ENCODE measurements at regions not wholly inside any gene's neighbourhood (a gene's known extent, or its start where the extent isn't known, plus 50 kb on each side); places are given as distances from the start of the nearest gene placed in this dataset.
"Not testable (repeated sequence)": the region's sequence is repeated elsewhere in the genome, so short reads cannot be mapped to it uniquely, and the experiment has no call there.

- no peaks in the 10 kb centered on the region for H3K36me3 ChIP-seq (ENCODE audit: control insufficient read depth in 1 of 2, insufficient read depth in 2 of 2, low read length in 2 of 2)
- no peak overlapping the region for H3K27ac ChIP-seq (ENCODE audit: low read length)
- peaks cover 0 to 27% of the 10 kb centered on the region in 2 donors for H3K9me3 ChIP-seq (ENCODE audit: control insufficient read depth in 1 of 2, low read length in 2 of 2)
- no peaks in the 10 kb centered on the region for H3K27me3 ChIP-seq (ENCODE audit: low read depth, low read length)
- H3K4me3 ChIP-seq (ENCODE audit: low read depth in 1 of 2, low read length in 2 of 2): no peak overlapping the region
- no peaks in the 10 kb centered on the region for H3K4me1 ChIP-seq (ENCODE audit: control insufficient read depth in 1 of 2, insufficient read depth in 2 of 2, low read length in 2 of 2)
These were observed 97.4 kb upstream of the NUPR2 start for GRCh38 chr7:56213574-56213973.

- Histone ChIP-seq H3K9me3 (ENCODE audit: control insufficient read depth in 1 of 2, low read length in 2 of 2) (peaks cover 0 to 5% of the 10 kb centered on the region in 2 donors), H3K4me1 (ENCODE audit: control insufficient read depth in 1 of 2, insufficient read depth in 2 of 2, low read length in 2 of 2) (no peaks in the 10 kb centered on the region), H3K36me3 (ENCODE audit: control insufficient read depth in 1 of 2, insufficient read depth in 2 of 2, low read length in 2 of 2) (no peaks in the 10 kb centered on the region), H3K27me3 (ENCODE audit: low read depth, low read length) (no peaks in the 10 kb centered on the region), H3K4me3 (ENCODE audit: low read depth in 1 of 2, low read length in 2 of 2) (no peak overlapping the region), H3K27ac (ENCODE audit: low read length) (no peak overlapping the region)
These were observed 90.2 kb upstream of the NUPR2 start for GRCh38 chr7:56206420-56206819.

DNA sequence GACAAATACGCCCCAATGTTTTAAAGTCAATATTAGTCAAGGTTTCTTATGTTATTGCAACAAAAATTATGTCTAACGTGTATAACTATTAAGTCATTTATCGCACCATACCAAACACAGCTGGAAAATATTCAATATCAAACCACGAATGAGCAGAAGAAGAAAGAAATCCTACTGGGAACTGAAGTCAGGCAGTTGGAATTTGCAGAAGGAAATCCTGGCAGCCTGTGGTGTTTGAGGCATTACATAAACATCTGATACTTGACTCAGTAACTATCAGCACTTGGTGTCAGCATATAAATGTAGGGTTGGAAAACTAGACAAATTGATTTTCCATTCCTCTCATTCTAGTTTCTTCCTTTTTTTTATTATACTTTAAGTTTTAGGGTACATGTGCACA, 83.4 kb upstream of the NUPR2 start:
- no peaks in the 10 kb centered on the region for H3K27me3 ChIP-seq (ENCODE audit: low read depth, low read length)
- no peak overlapping the region for H3K27ac ChIP-seq (ENCODE audit: low read length)
- H3K9me3 ChIP-seq (ENCODE audit: control insufficient read depth in 1 of 2, low read length in 2 of 2): peaks cover 0 to 3% of the 10 kb centered on the region in 2 donors
- no peak overlapping the region for H3K4me3 ChIP-seq (ENCODE audit: low read depth in 1 of 2, low read length in 2 of 2)
- H3K4me1 ChIP-seq (ENCODE audit: control insufficient read depth in 1 of 2, insufficient read depth in 2 of 2, low read length in 2 of 2): no peaks in the 10 kb centered on the region
- H3K36me3 ChIP-seq (ENCODE audit: control insufficient read depth in 1 of 2, insufficient read depth in 2 of 2, low read length in 2 of 2): no peaks in the 10 kb centered on the region

DNA sequence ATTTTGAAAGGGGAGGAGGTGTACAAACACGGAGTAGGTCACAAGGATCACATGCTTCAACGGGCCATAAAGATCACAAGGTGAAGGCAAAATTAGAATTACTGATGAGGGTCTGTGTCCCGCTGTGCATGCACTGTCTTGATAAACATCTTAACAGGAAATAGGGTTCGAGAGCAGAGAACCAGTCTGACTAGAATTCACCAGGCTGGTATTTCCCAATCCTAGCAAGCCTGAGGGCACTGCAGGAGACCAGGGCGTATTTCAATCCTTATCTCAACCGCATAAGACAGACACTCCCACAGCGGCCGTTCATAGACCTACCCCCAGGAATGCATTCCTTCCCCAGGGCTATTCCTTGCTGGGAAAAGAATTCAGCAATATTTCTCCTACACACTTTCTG, 80.0 kb upstream of the NUPR2 start:
- H3K4me1 ChIP-seq (ENCODE audit: control insufficient read depth in 1 of 2, insufficient read depth in 2 of 2, low read length in 2 of 2); H3K9me3 ChIP-seq (ENCODE audit: control insufficient read depth in 1 of 2, low read length in 2 of 2); H3K27me3 ChIP-seq (ENCODE audit: low read depth, low read length); H3K27ac ChIP-seq (ENCODE audit: low read length); H3K4me3 ChIP-seq (ENCODE audit: low read depth in 1 of 2, low read length in 2 of 2); H3K36me3 ChIP-seq (ENCODE audit: control insufficient read depth in 1 of 2, insufficient read depth in 2 of 2, low read length in 2 of 2): not testable (repeated sequence)

DNA sequence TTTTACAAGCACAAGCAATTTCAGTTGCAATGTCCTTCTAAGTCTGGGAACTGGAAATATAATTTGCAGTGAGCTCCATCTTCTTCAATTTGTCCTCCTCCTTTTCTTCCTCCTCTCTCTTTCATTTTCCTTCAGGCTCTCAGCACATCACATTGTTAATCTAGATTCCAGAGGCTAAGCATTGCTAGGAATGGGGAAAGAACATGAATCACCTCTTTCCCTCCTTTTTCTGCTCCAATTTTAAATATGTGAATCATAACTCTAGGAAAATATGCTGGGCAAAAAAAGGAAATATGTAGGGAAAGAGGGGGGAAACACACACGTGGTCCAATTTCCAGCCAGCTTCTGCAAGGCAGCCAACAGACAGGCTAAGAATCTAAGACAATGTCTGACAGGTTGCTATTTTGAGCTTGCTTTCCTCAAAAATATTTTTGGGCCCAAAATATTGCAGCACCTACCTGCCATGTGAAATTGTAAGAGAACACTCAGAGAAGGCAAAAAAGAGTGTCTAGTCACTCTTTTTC, 72.7 kb upstream of the NUPR2 start:
- no peaks in the 10 kb centered on the region for H3K27me3 ChIP-seq (ENCODE audit: low read depth, low read length)
- peaks cover 0 to 2% of the 10 kb centered on the region in 2 donors for H3K9me3 ChIP-seq (ENCODE audit: control insufficient read depth in 1 of 2, low read length in 2 of 2)
- no peaks in the 10 kb centered on the region for H3K36me3 ChIP-seq (ENCODE audit: control insufficient read depth in 1 of 2, insufficient read depth in 2 of 2, low read length in 2 of 2)
- H3K4me1 ChIP-seq (ENCODE audit: control insufficient read depth in 1 of 2, insufficient read depth in 2 of 2, low read length in 2 of 2): no peaks in the 10 kb centered on the region
- H3K4me3 ChIP-seq (ENCODE audit: low read depth in 1 of 2, low read length in 2 of 2): no peak overlapping the region
- H3K27ac ChIP-seq (ENCODE audit: low read length): no peak overlapping the region

DNA sequence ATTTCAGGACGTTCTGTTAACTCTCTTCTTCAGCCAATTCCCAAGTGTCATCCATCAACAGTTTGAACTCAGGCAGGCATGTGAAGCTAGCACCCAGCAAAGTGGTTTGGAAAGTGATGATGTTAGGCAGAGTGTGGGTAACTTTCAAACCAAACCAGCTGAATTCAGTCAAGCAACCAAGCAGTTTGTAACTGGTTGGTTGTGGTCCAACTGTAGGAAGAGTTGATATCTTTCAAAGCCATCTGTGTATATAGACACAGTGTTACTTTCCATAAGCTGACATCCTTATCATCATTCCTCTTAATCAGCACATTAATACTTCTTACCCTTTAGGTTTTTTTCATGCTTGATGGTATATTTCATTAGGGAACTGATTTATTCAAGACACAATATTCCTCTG, 72.2 kb upstream of the NUPR2 start:
- H3K4me3 ChIP-seq (ENCODE audit: low read depth in 1 of 2, low read length in 2 of 2): no peak overlapping the region
- H3K27ac ChIP-seq (ENCODE audit: low read length): no peak overlapping the region
- H3K36me3 ChIP-seq (ENCODE audit: control insufficient read depth in 1 of 2, insufficient read depth in 2 of 2, low read length in 2 of 2): no peaks in the 10 kb centered on the region
- H3K27me3 ChIP-seq (ENCODE audit: low read depth, low read length): no peaks in the 10 kb centered on the region
- no peaks in the 10 kb centered on the region for H3K4me1 ChIP-seq (ENCODE audit: control insufficient read depth in 1 of 2, insufficient read depth in 2 of 2, low read length in 2 of 2)
- H3K9me3 ChIP-seq (ENCODE audit: control insufficient read depth in 1 of 2, low read length in 2 of 2): peaks cover 0 to 2% of the 10 kb centered on the region in 2 donors

GRCh38 chr7:56181010-56181409, 64.8 kb upstream of the NUPR2 start:
- Histone ChIP-seq H3K27me3 (ENCODE audit: low read depth, low read length) (no peaks in the 10 kb centered on the region), H3K9me3 (ENCODE audit: control insufficient read depth in 1 of 2, low read length in 2 of 2) (peaks cover 0 to 2% of the 10 kb centered on the region in 2 donors), H3K4me1 (ENCODE audit: control insufficient read depth in 1 of 2, insufficient read depth in 2 of 2, low read length in 2 of 2) (no peaks in the 10 kb centered on the region), H3K36me3 (ENCODE audit: control insufficient read depth in 1 of 2, insufficient read depth in 2 of 2, low read length in 2 of 2) (no peaks in the 10 kb centered on the region), H3K4me3 (ENCODE audit: low read depth in 1 of 2, low read length in 2 of 2) (no peak overlapping the region), H3K27ac (ENCODE audit: low read length) (no peak overlapping the region)

DNA sequence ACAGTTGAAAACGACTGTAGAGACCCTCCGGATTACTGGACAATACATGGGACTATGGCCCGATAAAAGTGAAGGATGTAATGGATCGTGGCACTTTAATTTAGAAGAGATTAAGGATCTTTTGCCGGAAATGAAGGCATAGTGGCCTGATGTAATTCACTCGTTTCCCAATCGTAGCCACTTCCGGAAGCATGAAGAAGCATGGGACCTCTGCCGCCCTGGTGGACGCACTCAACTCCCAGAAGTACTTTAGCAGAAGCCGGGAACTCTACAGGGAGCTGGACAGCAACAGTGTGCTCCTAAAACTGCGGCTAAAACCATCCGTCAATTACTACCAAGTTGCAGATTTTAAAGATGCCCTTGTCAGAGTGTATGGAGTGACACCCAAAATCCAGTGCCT, 59.6 kb upstream of the NUPR2 start:
- Histone ChIP-seq H3K36me3 (ENCODE audit: control insufficient read depth in 1 of 2, insufficient read depth in 2 of 2, low read length in 2 of 2) (no peaks in the 10 kb centered on the region), H3K27ac (ENCODE audit: low read length) (no peak overlapping the region), H3K27me3 (ENCODE audit: low read depth, low read length) (no peaks in the 10 kb centered on the region), H3K4me1 (ENCODE audit: control insufficient read depth in 1 of 2, insufficient read depth in 2 of 2, low read length in 2 of 2) (peaks cover 0 to 5% of the 10 kb centered on the region in 2 donors), H3K9me3 (ENCODE audit: control insufficient read depth in 1 of 2, low read length in 2 of 2) (peaks cover 0 to 2% of the 10 kb centered on the region in 2 donors), H3K4me3 (ENCODE audit: low read depth in 1 of 2, low read length in 2 of 2) (peak overlapping the region in 1 of 2 donors; percentile 67)

DNA sequence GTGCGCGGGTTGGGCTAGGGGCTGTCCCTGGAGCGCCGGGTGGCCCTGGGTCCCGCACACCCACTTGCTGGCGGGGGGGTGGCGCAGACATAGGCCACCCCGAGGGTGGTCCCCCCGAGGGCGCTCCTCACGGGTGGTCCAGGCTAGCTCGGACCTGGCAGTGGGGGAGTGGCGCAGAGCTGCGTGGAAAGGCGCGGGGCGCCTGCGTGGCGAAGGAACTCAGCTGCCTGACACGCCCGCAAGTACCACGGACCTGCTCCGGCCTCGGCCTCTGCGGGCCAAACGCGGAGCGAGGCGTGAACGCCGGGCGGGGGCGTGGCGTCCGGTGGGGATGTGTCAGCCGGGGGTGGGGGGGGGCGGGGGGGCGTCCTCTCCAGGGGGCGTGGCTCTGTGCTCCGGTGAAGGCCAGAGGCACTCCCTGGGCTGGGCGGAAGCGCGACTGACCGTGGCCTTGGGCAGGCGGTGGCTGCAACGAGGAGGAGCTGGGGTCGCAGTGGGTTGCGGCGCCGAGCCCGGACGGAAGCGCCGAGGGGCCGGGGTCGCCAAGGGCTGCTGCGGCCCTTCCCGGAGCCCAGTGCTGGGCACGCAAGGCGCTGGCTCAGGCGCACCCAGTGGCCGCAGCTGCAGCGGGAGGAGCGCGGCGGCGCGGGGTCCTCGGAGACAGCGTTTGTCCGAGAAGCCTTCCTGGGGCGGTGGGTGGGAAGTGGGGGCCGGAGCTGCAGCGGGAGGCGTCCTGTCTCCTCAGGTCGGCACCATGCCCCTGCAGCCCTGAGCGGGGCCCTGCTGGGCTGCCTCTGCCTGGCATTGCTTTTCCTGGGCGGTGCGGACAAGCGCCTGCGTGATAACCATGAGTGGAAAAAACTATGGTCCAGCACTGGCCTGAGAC, 58.9 kb upstream of the NUPR2 start:
- peak overlapping the region in 1 of 2 donors; percentile 67 for H3K4me3 ChIP-seq (ENCODE audit: low read depth in 1 of 2, low read length in 2 of 2)
- H3K9me3 ChIP-seq (ENCODE audit: control insufficient read depth in 1 of 2, low read length in 2 of 2): peaks cover 0 to 2% of the 10 kb centered on the region in 2 donors
- no peak overlapping the region for H3K27ac ChIP-seq (ENCODE audit: low read length)
- H3K27me3 ChIP-seq (ENCODE audit: low read depth, low read length): no peaks in the 10 kb centered on the region
- peaks cover 0 to 5% of the 10 kb centered on the region in 2 donors for H3K4me1 ChIP-seq (ENCODE audit: control insufficient read depth in 1 of 2, insufficient read depth in 2 of 2, low read length in 2 of 2)
- H3K36me3 ChIP-seq (ENCODE audit: control insufficient read depth in 1 of 2, insufficient read depth in 2 of 2, low read length in 2 of 2): no peaks in the 10 kb centered on the region

DNA sequence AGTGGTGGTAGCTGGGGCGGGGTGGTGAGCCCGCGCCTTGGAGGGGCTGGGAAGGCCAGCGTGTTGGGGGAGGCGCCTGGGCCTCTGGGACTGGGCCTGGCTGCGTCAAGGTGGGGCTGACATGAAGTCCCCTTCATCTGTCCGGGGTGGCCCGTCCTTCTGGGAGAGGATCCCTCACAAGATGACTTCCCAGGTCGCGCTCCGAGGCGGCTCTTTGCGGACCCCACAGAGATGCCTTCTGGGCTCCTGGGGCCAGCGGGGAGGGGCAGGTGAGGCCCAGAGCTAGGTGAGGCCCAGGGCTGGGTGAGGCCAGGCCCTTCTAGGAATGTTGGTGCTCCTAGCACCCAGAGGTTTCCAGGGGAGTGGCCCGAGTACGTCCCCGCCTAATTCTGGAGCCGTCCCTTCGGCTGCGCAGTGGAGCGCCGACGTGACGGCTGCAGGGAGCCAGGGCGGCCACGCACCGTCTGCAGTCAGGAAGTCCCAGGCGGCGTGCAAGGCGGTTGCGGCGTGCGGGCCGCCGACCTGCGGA, 58.2 kb upstream of the NUPR2 start:
- Histone ChIP-seq H3K4me1 (ENCODE audit: control insufficient read depth in 1 of 2, insufficient read depth in 2 of 2, low read length in 2 of 2) (peaks cover 0 to 5% of the 10 kb centered on the region in 2 donors), H3K27me3 (ENCODE audit: low read depth, low read length) (no peaks in the 10 kb centered on the region), H3K9me3 (ENCODE audit: control insufficient read depth in 1 of 2, low read length in 2 of 2) (peaks cover 0 to 2% of the 10 kb centered on the region in 2 donors), H3K27ac (ENCODE audit: low read length) (no peak overlapping the region), H3K4me3 (ENCODE audit: low read depth in 1 of 2, low read length in 2 of 2) (peak overlapping the region in 1 of 2 donors; percentile 58), H3K36me3 (ENCODE audit: control insufficient read depth in 1 of 2, insufficient read depth in 2 of 2, low read length in 2 of 2) (no peaks in the 10 kb centered on the region)

Data from muscle layer of duodenum (tissue), 2 donors.